A549 (cell line): ENCODE measurements at regions not wholly inside any gene's neighbourhood (a gene's known extent, or its start where the extent isn't known, plus 50 kb on each side); places are given as distances from the start of the nearest gene placed in this dataset.

Experiments
- CHD4 ChIP-seq: fragments of 200-600 bp; sonication (generic); IDR thresholded peaks from 2 replicates; pipeline ENCODE4 v1.6.1; 2016; ENCODE audit warnings: antibody characterized with exemption, mild to moderate bottlenecking, borderline replicate concordance
- POLR2A ChIP-seq: IDR thresholded peaks from 2 replicates; pipeline ENCODE4 v1.6.1; 2012; ENCODE audit warnings: mild to moderate bottlenecking, low read length
- RAD21 ChIP-seq, 2 experiments: fragments of >200 bp in 1 of 2; sonication (Bioruptor Twin) in 1 of 2; formaldehyde crosslinking in 1 of 2; IDR thresholded peaks in 1 of 2; conservative IDR thresholded peaks in 1 of 2; 2 replicates in 1 of 2; 3 replicates in 1 of 2; pipeline ENCODE4 v1.6.1; 2012 to 2018; ENCODE audit warnings: inconsistent platforms in 1 of 2
- RFX5 ChIP-seq: fragments of 450-650 bp; IDR thresholded peaks from 2 replicates; pipeline ENCODE4 v1.7.1; 2014; ENCODE audit warnings: antibody characterized with exemption, mild to moderate bottlenecking, moderate library complexity
- TF ChIP-seq, protein P1 (sequence below): fragments of >200 bp; sonication (Bioruptor Twin); formaldehyde crosslinking; IDR thresholded peaks from 3 replicates; pipeline ENCODE4 v1.5.1; 2016

DNA sequence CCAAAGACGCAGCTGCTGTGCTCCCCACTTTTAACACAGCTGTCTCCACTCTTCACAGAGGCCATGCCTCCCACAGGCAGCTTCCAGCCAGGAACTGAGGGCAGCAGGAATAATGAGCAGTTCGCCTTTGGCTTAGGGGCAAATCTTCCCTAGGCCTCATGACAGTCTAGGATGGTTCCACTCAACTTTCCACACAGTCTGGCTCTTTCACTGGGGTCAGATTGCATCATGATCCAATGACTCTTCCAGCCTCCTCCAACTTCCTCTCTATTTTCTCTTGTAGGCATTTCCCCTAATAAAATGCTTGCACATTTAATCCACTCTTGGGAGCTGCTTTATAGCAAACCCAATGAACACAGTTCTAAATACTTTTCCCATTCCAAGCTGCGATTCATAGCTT is 271.6 kb upstream of the ATP2B1 start:
- TF ChIP-seq, protein P1, sequence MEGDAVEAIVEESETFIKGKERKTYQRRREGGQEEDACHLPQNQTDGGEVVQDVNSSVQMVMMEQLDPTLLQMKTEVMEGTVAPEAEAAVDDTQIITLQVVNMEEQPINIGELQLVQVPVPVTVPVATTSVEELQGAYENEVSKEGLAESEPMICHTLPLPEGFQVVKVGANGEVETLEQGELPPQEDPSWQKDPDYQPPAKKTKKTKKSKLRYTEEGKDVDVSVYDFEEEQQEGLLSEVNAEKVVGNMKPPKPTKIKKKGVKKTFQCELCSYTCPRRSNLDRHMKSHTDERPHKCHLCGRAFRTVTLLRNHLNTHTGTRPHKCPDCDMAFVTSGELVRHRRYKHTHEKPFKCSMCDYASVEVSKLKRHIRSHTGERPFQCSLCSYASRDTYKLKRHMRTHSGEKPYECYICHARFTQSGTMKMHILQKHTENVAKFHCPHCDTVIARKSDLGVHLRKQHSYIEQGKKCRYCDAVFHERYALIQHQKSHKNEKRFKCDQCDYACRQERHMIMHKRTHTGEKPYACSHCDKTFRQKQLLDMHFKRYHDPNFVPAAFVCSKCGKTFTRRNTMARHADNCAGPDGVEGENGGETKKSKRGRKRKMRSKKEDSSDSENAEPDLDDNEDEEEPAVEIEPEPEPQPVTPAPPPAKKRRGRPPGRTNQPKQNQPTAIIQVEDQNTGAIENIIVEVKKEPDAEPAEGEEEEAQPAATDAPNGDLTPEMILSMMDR = no peak
- TF ChIP-seq RAD21 (conservative IDR thresholded peaks at IDR 0.05 in 1 of 2, IDR thresholded peaks at IDR 0.05 in 1 of 2) (no peak), POLR2A (no peak), RFX5 (no peak), CHD4 (no peak)
